DOHH2 (cell line): ENCODE measurements at regions not wholly inside any gene's neighbourhood (a gene's known extent, or its start where the extent isn't known, plus 50 kb on each side); places are given as distances from the start of the nearest gene placed in this dataset.
"Not testable (repeated sequence)": the region's sequence is repeated elsewhere in the genome, so short reads cannot be mapped to it uniquely, and the experiment has no call there.

ENCODE experiments used
- H3F3A ChIP-seq: fragments of 200-600 bp; sonication (generic), shearing (Covaris generic); 2 replicates; pipeline ENCODE4 v1.6.0; 2016; ENCODE audit warnings: antibody characterized with exemption, mild to moderate bottlenecking; ENCODE audit not compliant: control insufficient read depth, insufficient read depth
- H3K27ac ChIP-seq: fragments of 200-600 bp; sonication (generic); 2 replicates; pipeline ENCODE4 v1.5.1; 2014; ENCODE audit warnings: low read depth, mild to moderate bottlenecking, low read length, moderate library complexity
- H3K27me3 ChIP-seq: fragments of 200-600 bp; sonication (generic); 2 replicates; pipeline ENCODE4 v1.6.1; 2014; ENCODE audit warnings: mild to moderate bottlenecking, low read length, mixed read lengths; ENCODE audit not compliant: control insufficient read depth
- H3K36me3 ChIP-seq: fragments of 200-600 bp; sonication (generic); 2 replicates; pipeline ENCODE4 v1.6.1; 2014; ENCODE audit warnings: mild to moderate bottlenecking, low read length, moderate library complexity, mixed read lengths; ENCODE audit not compliant: control insufficient read depth
- H3K4me1 ChIP-seq: fragments of 200-600 bp; sonication (generic); 2 replicates; pipeline ENCODE4 v1.6.1; 2014; ENCODE audit warnings: mild to moderate bottlenecking, low read length, mixed read lengths; ENCODE audit not compliant: control insufficient read depth
- H3K4me2 ChIP-seq: fragments of 200-600 bp; sonication (generic); 2 replicates; pipeline ENCODE4 v1.6.0; 2014; ENCODE audit warnings: mild to moderate bottlenecking, low read length, moderate library complexity
- H3K4me3 ChIP-seq: fragments of 200-600 bp; sonication (generic); 2 replicates; pipeline ENCODE4 v1.5.1; 2014; ENCODE audit warnings: mild to moderate bottlenecking, low read length, mixed read lengths
- H3K79me2 ChIP-seq: fragments of 200-600 bp; sonication (generic); 2 replicates; pipeline ENCODE4 v1.6.1; 2014; ENCODE audit warnings: mild to moderate bottlenecking, low read length, mixed read lengths; ENCODE audit not compliant: control insufficient read depth
- H3K9me2 ChIP-seq: fragments of 200-600 bp; sonication (generic); replicated peaks from 2 replicates; pipeline ENCODE4 v1.6.1; 2014; ENCODE audit warnings: mild to moderate bottlenecking, low read length, mixed read lengths; ENCODE audit not compliant: control insufficient read depth
- H3K9me3 ChIP-seq: fragments of 200-600 bp; sonication (generic); 2 replicates; pipeline ENCODE4 v1.6.1; 2014; ENCODE audit warnings: antibody characterized with exemption, low read length, mixed read lengths; ENCODE audit not compliant: control insufficient read depth, insufficient read depth
- H4K20me1 ChIP-seq: fragments of 200-600 bp; sonication (generic); 2 replicates; pipeline ENCODE4 v1.6.0; 2014; ENCODE audit warnings: low read depth, mild to moderate bottlenecking, antibody characterized with exemption, low read length, moderate library complexity; ENCODE audit not compliant: control insufficient read depth, insufficient read depth

DNA sequence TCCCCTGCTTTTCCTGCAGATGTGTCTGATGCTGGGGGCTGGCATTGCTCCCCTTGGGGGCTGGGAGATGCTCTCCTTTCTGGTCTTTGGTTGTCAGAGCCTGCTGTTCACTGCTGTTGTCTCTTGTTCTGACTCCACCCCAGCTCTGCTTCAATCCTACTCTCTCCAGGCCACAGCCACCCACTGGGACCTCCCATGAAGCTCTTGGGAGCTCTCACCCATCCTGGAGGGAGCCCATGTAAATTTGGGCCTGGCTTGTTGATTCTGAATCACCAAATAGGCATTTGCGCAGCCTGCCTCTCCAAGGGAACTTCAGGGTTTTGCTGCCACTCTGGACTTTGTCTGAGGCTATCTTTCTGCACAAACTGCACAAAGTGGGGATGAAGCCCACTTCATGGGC lies 232.9 kb upstream of the PLGLB1 start:
- H3K79me2 ChIP-seq, H3K4me3 ChIP-seq, H3K27me3 ChIP-seq, H3K9me3 ChIP-seq, H3K4me1 ChIP-seq, H3K4me2 ChIP-seq, H3K36me3 ChIP-seq, H3K9me2 ChIP-seq, H4K20me1 ChIP-seq, H3F3A ChIP-seq, H3K27ac ChIP-seq: not testable (repeated sequence)

- not testable (repeated sequence) for H3K4me1 ChIP-seq
These were observed 233.8 kb upstream of the PLGLB1 start for GRCh38 chr2:87255410-87255809.

DNA sequence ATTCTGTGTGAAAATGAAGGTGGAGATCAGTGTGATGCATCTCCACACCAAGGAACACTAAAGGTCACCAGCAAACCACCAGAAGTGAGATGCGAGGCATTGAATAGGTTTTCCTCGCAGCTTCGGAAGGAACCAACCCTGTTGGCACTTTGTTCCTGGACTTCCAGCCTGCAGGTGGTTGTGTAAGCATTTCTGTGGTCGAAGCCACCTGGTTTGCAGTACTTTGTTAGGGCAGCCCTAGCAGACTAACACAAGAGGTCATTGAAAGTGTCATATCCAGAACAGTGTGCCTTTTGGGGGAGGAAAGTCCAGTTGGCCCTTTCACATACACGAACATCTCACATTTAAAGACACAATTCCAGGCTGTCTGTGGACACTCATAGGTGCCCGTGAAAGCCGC lies 237.2 kb upstream of the PLGLB1 start:
- not testable (repeated sequence) for H3K9me2 ChIP-seq, H3K4me2 ChIP-seq, H3K36me3 ChIP-seq, H3K79me2 ChIP-seq, H3K9me3 ChIP-seq, H3K27ac ChIP-seq, H3F3A ChIP-seq, H4K20me1 ChIP-seq, H3K27me3 ChIP-seq, H3K4me3 ChIP-seq, H3K4me1 ChIP-seq

More at GRCh38 chr2:87255410-87255809, 233.8 kb upstream of the PLGLB1 start:
- H3K36me3 ChIP-seq, H3K9me3 ChIP-seq, H4K20me1 ChIP-seq, H3F3A ChIP-seq, H3K27me3 ChIP-seq, H3K9me2 ChIP-seq, H3K79me2 ChIP-seq, H3K27ac ChIP-seq, H3K4me3 ChIP-seq, H3K4me2 ChIP-seq: not testable (repeated sequence)

GRCh38 chr2:87262184-87262702 lies 240.6 kb upstream of the PLGLB1 start:
- not testable (repeated sequence) for H3K9me3 ChIP-seq, H3K4me2 ChIP-seq, H3K4me1 ChIP-seq, H3K27me3 ChIP-seq, H3K9me2 ChIP-seq, H3K4me3 ChIP-seq, H3F3A ChIP-seq, H3K79me2 ChIP-seq, H3K36me3 ChIP-seq, H4K20me1 ChIP-seq, H3K27ac ChIP-seq

DNA sequence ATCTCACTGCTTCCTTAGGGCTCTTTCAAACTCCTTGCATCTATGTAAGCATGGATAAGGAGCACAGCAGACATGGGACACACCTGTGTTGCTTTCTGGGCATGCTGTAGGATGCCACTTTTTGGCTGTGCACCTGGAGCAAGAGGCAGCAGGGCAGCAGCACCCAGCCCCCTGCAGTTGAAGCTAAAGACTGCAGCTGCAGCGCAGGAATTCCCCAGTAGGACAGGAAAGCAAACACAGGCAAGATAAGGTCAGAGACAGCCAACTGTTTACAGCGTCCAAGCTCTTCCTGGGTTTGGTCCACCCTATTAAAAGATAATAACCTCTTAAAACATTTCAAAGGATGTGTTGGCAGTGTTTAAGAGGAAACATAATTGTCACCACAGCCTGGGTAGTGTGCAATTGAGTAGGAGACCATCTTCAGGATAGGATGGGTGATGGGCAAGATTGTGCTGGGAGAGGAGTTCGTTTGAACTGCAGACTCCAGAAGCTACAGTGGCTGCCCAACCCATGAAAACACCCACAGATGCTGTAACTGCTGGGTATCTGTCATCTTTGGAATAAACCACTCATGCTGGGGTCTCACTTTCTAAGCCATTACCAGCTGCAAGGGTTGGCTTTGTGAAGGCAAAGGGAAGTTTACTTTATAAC lies 242.3 kb upstream of the PLGLB1 start:
- H3K9me2 ChIP-seq, H3K4me1 ChIP-seq, H3K27ac ChIP-seq, H3K36me3 ChIP-seq, H3K27me3 ChIP-seq, H3K79me2 ChIP-seq, H3K4me3 ChIP-seq, H3F3A ChIP-seq, H3K9me3 ChIP-seq, H3K4me2 ChIP-seq, H4K20me1 ChIP-seq: not testable (repeated sequence)

DNA sequence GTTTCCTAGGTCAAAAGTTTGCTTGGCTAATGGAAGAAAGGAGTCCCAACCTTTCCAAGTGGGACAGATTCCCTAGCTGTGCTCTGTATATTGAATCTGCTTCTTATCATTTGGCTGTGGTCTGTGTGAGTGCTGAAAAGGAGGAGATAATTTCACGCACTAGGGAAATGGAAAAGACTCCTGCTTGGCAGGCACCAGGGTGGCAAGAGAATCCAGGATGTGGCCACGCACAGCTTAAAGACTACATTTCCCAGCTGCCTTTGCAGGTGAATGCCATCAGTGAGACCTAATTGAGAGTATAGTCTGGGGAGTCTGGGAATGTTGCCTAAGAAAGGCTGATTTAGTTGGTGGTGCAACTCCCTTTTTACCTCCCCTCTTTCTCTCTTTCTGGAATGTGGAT lies 253.5 kb upstream of the PLGLB1 start:
- not testable (repeated sequence) for H3K4me3 ChIP-seq, H3K79me2 ChIP-seq, H4K20me1 ChIP-seq, H3K27ac ChIP-seq, H3K36me3 ChIP-seq, H3K4me2 ChIP-seq, H3K9me3 ChIP-seq, H3K9me2 ChIP-seq, H3F3A ChIP-seq, H3K4me1 ChIP-seq, H3K27me3 ChIP-seq

DNA sequence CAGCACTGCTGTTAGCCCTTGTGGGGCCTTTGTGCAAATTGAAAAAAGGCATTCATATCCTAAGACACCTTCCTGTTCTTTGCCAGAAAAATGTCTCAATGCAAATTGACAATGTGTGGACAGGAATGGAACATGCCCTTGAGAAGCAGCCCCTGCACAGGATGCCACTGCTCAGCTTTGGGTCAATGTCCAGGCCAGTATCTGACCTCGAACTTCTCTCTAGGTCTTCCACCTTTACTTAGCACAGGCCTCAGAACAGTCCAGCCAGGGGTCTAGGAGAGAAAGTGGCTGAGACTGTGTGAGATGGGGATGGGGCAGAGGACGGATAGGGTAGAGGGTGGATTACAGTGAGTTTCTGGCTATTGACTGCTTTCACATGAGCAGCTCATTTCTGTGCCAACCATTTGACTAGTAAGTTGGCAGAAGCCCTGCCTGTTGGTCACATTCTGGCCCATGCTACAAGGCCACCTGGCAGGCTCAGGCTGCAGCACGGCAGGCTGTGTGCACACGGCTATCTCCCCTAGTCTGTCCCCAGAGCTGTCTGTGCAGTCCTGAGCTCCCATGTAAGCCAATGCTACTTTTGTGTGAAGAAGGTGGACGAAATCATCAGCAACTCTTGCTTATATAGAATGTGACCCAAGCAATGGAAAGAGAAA lies 254.5 kb upstream of the PLGLB1 start:
- H3K4me3 ChIP-seq, H3K9me2 ChIP-seq, H3K9me3 ChIP-seq, H3K79me2 ChIP-seq, H3K36me3 ChIP-seq, H3K27ac ChIP-seq, H3K4me2 ChIP-seq, H4K20me1 ChIP-seq, H3K4me1 ChIP-seq, H3K27me3 ChIP-seq, H3F3A ChIP-seq: not testable (repeated sequence)

DNA sequence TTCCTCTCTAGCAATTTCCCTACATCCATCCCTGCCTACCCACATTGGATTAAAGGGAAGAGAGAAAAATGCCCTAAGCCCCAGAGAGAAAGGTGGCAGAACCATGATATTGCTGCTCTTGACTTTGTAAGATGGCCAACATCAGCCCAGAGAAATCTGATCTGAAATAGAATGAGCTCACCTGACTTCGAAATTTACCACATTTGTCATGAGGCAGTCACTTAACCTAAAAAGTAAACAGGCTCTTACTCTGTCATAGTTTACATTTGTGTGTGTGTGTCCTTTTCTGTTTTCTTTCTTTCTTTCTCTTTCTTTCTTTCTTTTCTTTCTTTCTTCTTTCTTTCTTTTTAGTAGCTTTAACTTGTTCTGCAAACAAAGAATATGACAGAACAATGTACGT lies 255.0 kb upstream of the PLGLB1 start:
- not testable (repeated sequence) for H3K27ac ChIP-seq, H3K4me3 ChIP-seq, H3K27me3 ChIP-seq, H3K79me2 ChIP-seq, H3K9me2 ChIP-seq, H3K4me1 ChIP-seq, H3F3A ChIP-seq, H4K20me1 ChIP-seq, H3K36me3 ChIP-seq, H3K4me2 ChIP-seq, H3K9me3 ChIP-seq
